Glomerular endothelial cell (primary cell): ENCODE measurements at regions not wholly inside any gene's neighbourhood (a gene's known extent, or its start where the extent isn't known, plus 50 kb on each side); places are given as distances from the start of the nearest gene placed in this dataset.
A peak's percentile ranks its signal among the peaks of the same experiment; 100 is the strongest.
"Not testable (repeated sequence)": the region's sequence is repeated elsewhere in the genome, so short reads cannot be mapped to it uniquely, and the experiment has no call there.

ENCODE experiments used
- DNase-seq: peaks from one replicate; pipeline ENCODE4 v3.0.0-alpha.2; 2011; ENCODE audit warnings: low read depth, low spot score; ENCODE audit errors: extremely low read depth

- no peak for DNase-seq
These were observed 131.2 kb upstream of the RCN1 start for GRCh38 chr11:31959716-31960115.

- peak; percentile 14 for DNase-seq
These were observed 132.7 kb upstream of the RCN1 start for GRCh38 chr11:31958076-31958735.

GRCh38 chr11:31957674-31958073 lies 133.2 kb upstream of the RCN1 start:
- no peak for DNase-seq

GRCh38 chr11:31956310-31956709 lies 134.6 kb upstream of the RCN1 start:
- DNase-seq, result no peak

- DNase-seq, result no peak
These were observed 135.0 kb upstream of the RCN1 start for GRCh38 chr11:31955838-31956237.

GRCh38 chr11:31953803-31954327 lies 137.0 kb upstream of the RCN1 start:
- DNase-seq, result no peak

GRCh38 chr11:31949733-31950200 lies 138.6 kb upstream of the PAX6 start:
- not testable (repeated sequence) for DNase-seq

GRCh38 chr11:31947051-31947450 lies 135.9 kb upstream of the PAX6 start:
- no peak for DNase-seq

- no peak for DNase-seq
These were observed 132.1 kb upstream of the PAX6 start for GRCh38 chr11:31943056-31943780.

- DNase-seq, result peak; percentile 16
These were observed 129.4 kb upstream of the PAX6 start for GRCh38 chr11:31940371-31941037.

- DNase-seq, result no peak
These were observed 127.9 kb upstream of the PAX6 start for GRCh38 chr11:31939004-31939403.

- no peak for DNase-seq
These were observed 125.2 kb upstream of the PAX6 start for GRCh38 chr11:31936312-31936711.

GRCh38 chr11:31932879-31933278 lies 121.8 kb upstream of the PAX6 start:
- DNase-seq, result no peak

GRCh38 chr11:31927982-31928381 lies 116.9 kb upstream of the PAX6 start:
- DNase-seq, result no peak

GRCh38 chr11:31926816-31927528 lies 115.8 kb upstream of the PAX6 start:
- no peak for DNase-seq

- no peak for DNase-seq
These were observed 115.0 kb upstream of the PAX6 start for GRCh38 chr11:31926106-31926505.

- DNase-seq, result no peak
These were observed 111.3 kb upstream of the PAX6 start for GRCh38 chr11:31922450-31922849.

- DNase-seq, result no peak
These were observed 110.0 kb upstream of the PAX6 start for GRCh38 chr11:31921081-31921480.

- no peak for DNase-seq
These were observed 108.1 kb upstream of the PAX6 start for GRCh38 chr11:31919175-31919574.

GRCh38 chr11:31915867-31916266 lies 104.7 kb upstream of the PAX6 start:
- no peak for DNase-seq

- no peak for DNase-seq
These were observed 102.9 kb upstream of the PAX6 start for GRCh38 chr11:31913985-31914384.
